ENCODE measurements at regions not wholly inside any gene's neighbourhood (a gene's known extent, or its start where the extent isn't known, plus 50 kb on each side); places are given as distances from the start of the nearest gene placed in this dataset.

DNA sequence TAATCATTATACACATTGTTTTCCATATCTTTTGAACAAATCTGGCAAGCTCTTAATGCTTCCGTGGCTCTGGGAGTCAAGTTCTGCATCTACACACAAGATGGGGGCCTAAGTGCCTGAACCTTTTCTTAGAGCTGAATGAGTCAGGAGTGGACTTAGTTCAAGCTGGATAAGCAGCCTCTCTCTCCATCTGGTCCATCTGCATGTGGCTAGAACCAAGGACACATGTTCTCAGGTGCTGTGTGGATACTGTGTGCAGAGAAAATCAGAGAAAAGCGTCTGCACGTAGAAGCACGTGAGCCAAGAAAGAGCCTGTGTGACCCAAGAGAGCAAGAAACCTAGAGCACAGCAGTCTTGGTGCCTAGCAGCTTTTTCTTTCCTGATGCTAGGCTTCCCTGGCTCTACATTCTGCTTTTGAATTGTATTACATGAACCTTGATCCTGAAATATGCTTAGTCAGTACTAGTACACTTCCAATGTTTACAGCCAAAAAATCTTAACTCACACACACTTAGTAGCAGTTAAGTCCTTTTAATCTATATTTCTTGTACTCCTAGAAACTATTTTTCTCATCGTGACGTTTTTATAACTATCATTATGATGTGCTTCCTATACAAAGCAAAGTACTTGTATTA, 1798.9 kb downstream of the MAT2B start:
- Histone ChIP-seq H3K4me1 (ENCODE audit: control insufficient read depth, insufficient read depth, low read length, poor library complexity, severe bottlenecking) (no peaks in the 10 kb centered on the region), H3K27ac (ENCODE audit: insufficient read depth, low read length, poor library complexity, severe bottlenecking) (no peak overlapping the region), H3K36me3 (ENCODE audit: control insufficient read depth, insufficient read depth, low read length) (no peaks in the 10 kb centered on the region), H3K4me3 (ENCODE audit: low read depth, low read length) (no peak overlapping the region), H3K9me3 (ENCODE audit: control insufficient read depth in 2 of 2, low read length in 2 of 2) (peaks cover 0 to 2% of the 10 kb centered on the region in 2 experiments), H3K27me3 (ENCODE audit: control insufficient read depth, insufficient read depth, low read length) (no peaks in the 10 kb centered on the region)
- H3K4me1 Mint-ChIP-seq: no peaks in the 10 kb centered on the region
- H3K4me3 Mint-ChIP-seq: no peak overlapping the region
- DNase-seq (no peak), ATAC-seq (ENCODE audit: low read depth in 2 of 2) (no peak)
- peaks cover 0 to 14% (median 6%) of the 10 kb centered on the region in 7 donors for H3K9me3 Mint-ChIP-seq
- no peaks in the 10 kb centered on the region for H3K36me3 Mint-ChIP-seq
- H3K27ac Mint-ChIP-seq: no peak overlapping the region
- no peaks in the 10 kb centered on the region for H3K27me3 Mint-ChIP-seq

DNA sequence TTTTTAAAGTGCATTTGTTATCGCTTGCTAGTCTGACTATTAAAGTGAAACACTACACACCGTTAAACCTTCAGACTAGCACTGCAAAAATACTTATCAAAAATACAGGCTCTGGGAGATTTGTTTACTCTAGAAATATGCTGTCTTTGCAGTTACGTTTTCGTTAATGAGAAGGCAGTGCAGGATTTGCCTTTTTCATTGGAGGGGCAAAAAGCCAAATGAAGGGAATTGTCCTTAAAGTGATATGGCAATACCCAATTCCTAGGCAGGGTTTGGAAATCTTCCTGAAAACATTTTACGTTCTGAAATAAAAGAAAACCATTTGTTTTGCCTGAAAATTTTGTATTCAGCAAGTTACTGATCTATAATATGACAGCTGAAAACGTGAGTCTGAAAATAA, 1800.2 kb downstream of the MAT2B start:
- H3K36me3 Mint-ChIP-seq: no peaks in the 10 kb centered on the region
- no peaks in the 10 kb centered on the region for H3K27me3 ChIP-seq (ENCODE audit: control insufficient read depth, insufficient read depth, low read length)

DNA sequence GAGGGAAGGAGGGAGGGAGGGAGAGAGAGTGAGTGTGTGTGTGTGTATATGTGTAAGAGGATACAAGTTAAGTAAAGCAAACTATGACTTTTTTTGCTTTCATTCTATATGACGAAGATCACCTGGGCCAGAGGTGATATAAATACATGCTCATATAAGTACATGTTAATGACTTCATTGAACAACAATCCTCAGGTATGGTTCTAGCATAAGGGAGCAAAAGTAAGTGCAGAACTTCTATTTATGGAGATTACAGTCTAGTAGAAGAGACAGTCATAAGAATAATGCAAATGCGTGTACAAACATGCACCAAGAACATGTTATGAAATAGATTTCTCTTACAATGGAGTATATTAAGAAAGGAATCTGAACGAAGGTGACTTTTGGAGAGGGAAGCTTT, 1804.0 kb downstream of the MAT2B start:
- H3K4me3 ChIP-seq (ENCODE audit: low read depth, low read length): no peak overlapping the region
- H3K27me3 Mint-ChIP-seq: no peaks in the 10 kb centered on the region
- no peak overlapping the region for H3K27ac ChIP-seq (ENCODE audit: insufficient read depth, low read length, poor library complexity, severe bottlenecking)
- H3K9me3 ChIP-seq (ENCODE audit: control insufficient read depth in 2 of 2, low read length in 2 of 2): peaks cover 0 to 2% of the 10 kb centered on the region in 2 experiments
- no peaks in the 10 kb centered on the region for H3K36me3 ChIP-seq (ENCODE audit: control insufficient read depth, insufficient read depth, low read length)
- H3K4me3 Mint-ChIP-seq: no peak overlapping the region
- ATAC-seq (ENCODE audit: low read depth in 2 of 2) (no peak), DNase-seq (no peak)
- H3K4me1 Mint-ChIP-seq: no peaks in the 10 kb centered on the region
- H3K36me3 Mint-ChIP-seq: no peaks in the 10 kb centered on the region
- no peaks in the 10 kb centered on the region for H3K27me3 ChIP-seq (ENCODE audit: control insufficient read depth, insufficient read depth, low read length)
- no peak overlapping the region for H3K27ac Mint-ChIP-seq
- peaks cover 0 to 23% (median 6%) of the 10 kb centered on the region in 7 donors for H3K9me3 Mint-ChIP-seq
- no peaks in the 10 kb centered on the region for H3K4me1 ChIP-seq (ENCODE audit: control insufficient read depth, insufficient read depth, low read length, poor library complexity, severe bottlenecking)

More for the DNA sequence above, 1800.2 kb downstream of the MAT2B start:
- no peaks in the 10 kb centered on the region for H3K36me3 ChIP-seq (ENCODE audit: control insufficient read depth, insufficient read depth, low read length)
- H3K27me3 Mint-ChIP-seq: no peaks in the 10 kb centered on the region
- peaks cover 0 to 20% (median 6%) of the 10 kb centered on the region in 7 donors for H3K9me3 Mint-ChIP-seq
- no peaks in the 10 kb centered on the region for H3K4me1 Mint-ChIP-seq
- ATAC-seq (ENCODE audit: low read depth in 2 of 2): no peak
- peaks cover 0 to 2% of the 10 kb centered on the region in 2 experiments for H3K9me3 ChIP-seq (ENCODE audit: control insufficient read depth in 2 of 2, low read length in 2 of 2)
- no peak overlapping the region for H3K27ac Mint-ChIP-seq
- no peaks in the 10 kb centered on the region for H3K4me1 ChIP-seq (ENCODE audit: control insufficient read depth, insufficient read depth, low read length, poor library complexity, severe bottlenecking)
- H3K4me3 ChIP-seq (ENCODE audit: low read depth, low read length): no peak overlapping the region
- no peak overlapping the region for H3K4me3 Mint-ChIP-seq
- no peak overlapping the region for H3K27ac ChIP-seq (ENCODE audit: insufficient read depth, low read length, poor library complexity, severe bottlenecking)
- DNase-seq: no peak

DNA sequence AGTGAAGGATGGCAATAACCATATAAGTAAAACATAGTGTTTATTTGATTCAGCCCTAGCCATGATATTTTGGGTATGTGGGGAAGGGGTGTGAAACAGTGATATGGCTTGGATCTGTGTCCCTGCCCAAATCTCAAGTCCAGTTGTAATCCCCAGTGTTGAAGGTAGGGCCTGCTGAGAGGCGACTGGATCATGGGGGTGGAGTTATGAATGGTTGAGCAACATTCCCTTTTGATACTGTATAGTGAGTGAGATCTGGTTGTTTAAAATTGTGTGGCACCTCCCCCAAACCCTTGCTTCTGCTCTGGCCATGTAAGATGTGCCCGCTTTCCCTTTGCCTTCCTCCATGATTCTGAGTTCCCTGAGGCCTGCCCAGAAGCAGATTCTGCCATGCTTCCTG, 1804.6 kb downstream of the MAT2B start:
- H3K36me3 Mint-ChIP-seq: no peaks in the 10 kb centered on the region
- H3K9me3 ChIP-seq (ENCODE audit: control insufficient read depth in 2 of 2, low read length in 2 of 2): peaks cover 0 to 1% of the 10 kb centered on the region in 2 experiments
- H3K27me3 ChIP-seq (ENCODE audit: control insufficient read depth, insufficient read depth, low read length): no peaks in the 10 kb centered on the region
- peaks cover 0 to 21% (median 6%) of the 10 kb centered on the region in 7 donors for H3K9me3 Mint-ChIP-seq
- ATAC-seq (ENCODE audit: low read depth in 2 of 2): no peak
- H3K36me3 ChIP-seq (ENCODE audit: control insufficient read depth, insufficient read depth, low read length): no peaks in the 10 kb centered on the region
- no peaks in the 10 kb centered on the region for H3K4me1 Mint-ChIP-seq
- no peak overlapping the region for H3K27ac ChIP-seq (ENCODE audit: insufficient read depth, low read length, poor library complexity, severe bottlenecking)
- H3K4me3 Mint-ChIP-seq: no peak overlapping the region
- H3K27ac Mint-ChIP-seq: no peak overlapping the region
- H3K27me3 Mint-ChIP-seq: no peaks in the 10 kb centered on the region
- H3K4me1 ChIP-seq (ENCODE audit: control insufficient read depth, insufficient read depth, low read length, poor library complexity, severe bottlenecking): no peaks in the 10 kb centered on the region
- no peak for DNase-seq
- no peak overlapping the region for H3K4me3 ChIP-seq (ENCODE audit: low read depth, low read length)

GRCh38 chr5:165321912-165322311, 1816.5 kb downstream of the MAT2B start:
- H3K9me3 ChIP-seq (ENCODE audit: control insufficient read depth in 2 of 2, low read length in 2 of 2): peaks cover 0 to 5% of the 10 kb centered on the region in 2 experiments
- Mint-ChIP-seq H3K36me3 (no peaks in the 10 kb centered on the region), H3K4me1 (no peaks in the 10 kb centered on the region), H3K27ac (no peak overlapping the region), H3K27me3 (no peaks in the 10 kb centered on the region), H3K9me3 (peaks cover 0 to 17% (median 5%) of the 10 kb centered on the region in 7 donors), H3K4me3 (peak overlapping the region in 1 of 4 donors; percentile 80)
- H3K4me1 ChIP-seq (ENCODE audit: control insufficient read depth, insufficient read depth, low read length, poor library complexity, severe bottlenecking): no peaks in the 10 kb centered on the region
- no peaks in the 10 kb centered on the region for H3K36me3 ChIP-seq (ENCODE audit: control insufficient read depth, insufficient read depth, low read length)
- ATAC-seq (ENCODE audit: low read depth in 2 of 2) (no peak), DNase-seq (no peak)
- no peak overlapping the region for H3K27ac ChIP-seq (ENCODE audit: insufficient read depth, low read length, poor library complexity, severe bottlenecking)
- no peak overlapping the region for H3K4me3 ChIP-seq (ENCODE audit: low read depth, low read length)
- no peaks in the 10 kb centered on the region for H3K27me3 ChIP-seq (ENCODE audit: control insufficient read depth, insufficient read depth, low read length)

- no peaks in the 10 kb centered on the region for H3K4me1 Mint-ChIP-seq
- no peak overlapping the region for H3K27ac Mint-ChIP-seq
- Histone ChIP-seq H3K27me3 (ENCODE audit: control insufficient read depth, insufficient read depth, low read length) (no peaks in the 10 kb centered on the region), H3K4me1 (ENCODE audit: control insufficient read depth, insufficient read depth, low read length, poor library complexity, severe bottlenecking) (no peaks in the 10 kb centered on the region), H3K27ac (ENCODE audit: insufficient read depth, low read length, poor library complexity, severe bottlenecking) (no peak overlapping the region), H3K4me3 (ENCODE audit: low read depth, low read length) (no peak overlapping the region), H3K9me3 (ENCODE audit: control insufficient read depth in 2 of 2, low read length in 2 of 2) (peaks cover 0 to 5% of the 10 kb centered on the region in 2 experiments), H3K36me3 (ENCODE audit: control insufficient read depth, insufficient read depth, low read length) (no peaks in the 10 kb centered on the region)
- H3K4me3 Mint-ChIP-seq: no peak overlapping the region
- no peaks in the 10 kb centered on the region for H3K27me3 Mint-ChIP-seq
- ATAC-seq (ENCODE audit: low read depth in 2 of 2): no peak
- no peak for DNase-seq
- H3K9me3 Mint-ChIP-seq: peaks cover 0 to 9% (median 4%) of the 10 kb centered on the region in 7 donors
- no peaks in the 10 kb centered on the region for H3K36me3 Mint-ChIP-seq
Observed at GRCh38 chr5:165325221-165325620, 1819.8 kb downstream of the MAT2B start.

DNA sequence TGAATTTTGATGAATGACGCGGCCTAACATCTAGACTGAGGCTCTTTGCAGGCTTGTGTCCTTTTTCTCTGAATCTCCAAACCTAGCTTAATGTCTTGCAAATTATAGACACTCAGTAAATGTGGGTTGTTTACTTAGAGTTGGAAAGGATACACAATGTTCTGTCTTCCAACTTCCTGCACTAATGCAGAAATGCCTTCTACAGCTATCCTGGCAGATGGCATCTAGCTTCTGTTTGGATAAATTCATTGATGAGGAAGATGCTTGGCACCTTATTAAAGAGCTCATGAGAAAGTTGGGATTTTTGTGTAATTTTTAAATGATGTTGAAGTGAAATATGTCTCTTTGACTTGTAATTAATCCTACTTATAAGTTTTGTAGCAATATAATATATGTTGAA, 1822.2 kb downstream of the MAT2B start:
- no peaks in the 10 kb centered on the region for H3K27me3 ChIP-seq (ENCODE audit: control insufficient read depth, insufficient read depth, low read length)
- peaks cover 0 to 3% of the 10 kb centered on the region in 2 experiments for H3K9me3 ChIP-seq (ENCODE audit: control insufficient read depth in 2 of 2, low read length in 2 of 2)
- Mint-ChIP-seq H3K4me3 (no peak overlapping the region), H3K27me3 (no peaks in the 10 kb centered on the region), H3K27ac (no peak overlapping the region), H3K9me3 (peaks cover 0 to 7% (median 4%) of the 10 kb centered on the region in 7 donors), H3K4me1 (no peaks in the 10 kb centered on the region), H3K36me3 (no peaks in the 10 kb centered on the region)
- no peaks in the 10 kb centered on the region for H3K36me3 ChIP-seq (ENCODE audit: control insufficient read depth, insufficient read depth, low read length)
- no peaks in the 10 kb centered on the region for H3K4me1 ChIP-seq (ENCODE audit: control insufficient read depth, insufficient read depth, low read length, poor library complexity, severe bottlenecking)
- ATAC-seq (ENCODE audit: low read depth in 2 of 2) (no peak), DNase-seq (no peak)
- no peak overlapping the region for H3K27ac ChIP-seq (ENCODE audit: insufficient read depth, low read length, poor library complexity, severe bottlenecking)
- H3K4me3 ChIP-seq (ENCODE audit: low read depth, low read length): no peak overlapping the region

DNA sequence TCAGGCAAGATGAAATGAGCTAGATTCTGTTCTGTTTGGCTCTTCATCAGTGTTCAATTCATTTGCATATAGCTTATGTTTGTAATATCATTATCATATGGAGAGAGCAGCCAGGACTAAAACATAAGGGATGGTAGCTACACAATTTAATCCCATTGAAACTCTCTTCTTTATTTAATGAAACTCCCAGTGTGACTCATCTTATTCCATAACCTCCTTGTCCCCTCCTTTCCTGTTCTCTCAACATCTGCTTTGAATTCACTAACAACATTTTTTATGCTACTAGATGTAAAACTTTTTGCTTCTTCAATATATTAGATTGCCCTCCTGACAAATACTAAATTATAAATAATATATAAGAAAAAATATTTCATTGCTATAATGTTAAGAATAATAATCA, 1823.4 kb downstream of the MAT2B start:
- peaks cover 5% of the 10 kb centered on the region for H3K27me3 Mint-ChIP-seq
- Histone ChIP-seq H3K4me3 (ENCODE audit: low read depth, low read length) (no peak overlapping the region), H3K36me3 (ENCODE audit: control insufficient read depth, insufficient read depth, low read length) (no peaks in the 10 kb centered on the region), H3K27ac (ENCODE audit: insufficient read depth, low read length, poor library complexity, severe bottlenecking) (no peak overlapping the region), H3K27me3 (ENCODE audit: control insufficient read depth, insufficient read depth, low read length) (no peaks in the 10 kb centered on the region), H3K4me1 (ENCODE audit: control insufficient read depth, insufficient read depth, low read length, poor library complexity, severe bottlenecking) (no peaks in the 10 kb centered on the region), H3K9me3 (ENCODE audit: control insufficient read depth in 2 of 2, low read length in 2 of 2) (no peaks in the 10 kb centered on the region)
- H3K9me3 Mint-ChIP-seq: peaks cover 0 to 12% (median 6%) of the 10 kb centered on the region in 7 donors
- no peak for ATAC-seq (ENCODE audit: low read depth in 2 of 2)
- DNase-seq: no peak
- no peaks in the 10 kb centered on the region for H3K36me3 Mint-ChIP-seq
- H3K4me3 Mint-ChIP-seq: no peak overlapping the region
- no peaks in the 10 kb centered on the region for H3K4me1 Mint-ChIP-seq
- no peak overlapping the region for H3K27ac Mint-ChIP-seq
